Fibroblast of villous mesenchyme (primary cell): ENCODE measurements at regions not wholly inside any gene's neighbourhood (a gene's known extent, or its start where the extent isn't known, plus 50 kb on each side); places are given as distances from the start of the nearest gene placed in this dataset.

Experiments
- DNase-seq: peaks from one replicate; pipeline ENCODE4 v3.0.0-alpha.2; 2010; ENCODE audit warnings: low read depth
- H3K4me3 ChIP-seq: 2 replicates; pipeline ENCODE4 v1.5.1; 2011; ENCODE audit warnings: low read depth, mild to moderate bottlenecking, low read length
- TF ChIP-seq, protein P1 (sequence below): IDR thresholded peaks from 2 replicates; pipeline ENCODE4 v1.5.1; 2012; ENCODE audit warnings: low read depth, mild to moderate bottlenecking, low read length; ENCODE audit not compliant: insufficient read depth

DNA sequence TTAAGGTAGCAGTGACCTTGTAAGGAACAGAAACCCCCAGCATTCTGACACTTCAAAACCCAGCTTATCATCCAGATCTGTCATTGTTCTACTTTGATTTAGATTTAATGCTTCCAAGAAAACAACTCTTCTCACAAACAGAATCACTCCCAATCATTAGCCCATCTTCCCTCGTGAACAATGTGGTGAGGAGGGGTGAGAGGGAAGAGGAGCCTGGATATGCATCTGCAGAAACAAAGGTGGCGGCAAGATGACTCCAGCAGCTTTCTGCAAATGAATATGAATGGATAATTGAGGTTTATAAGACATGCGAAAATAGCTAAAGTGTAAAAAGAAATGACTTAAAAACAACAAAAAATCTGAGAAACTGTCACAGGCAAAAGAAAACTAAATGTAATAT, 859.9 kb upstream of the SLC10A2 start:
- no peak for DNase-seq
- no peak overlapping the region for H3K4me3 ChIP-seq
- TF ChIP-seq, protein P1, sequence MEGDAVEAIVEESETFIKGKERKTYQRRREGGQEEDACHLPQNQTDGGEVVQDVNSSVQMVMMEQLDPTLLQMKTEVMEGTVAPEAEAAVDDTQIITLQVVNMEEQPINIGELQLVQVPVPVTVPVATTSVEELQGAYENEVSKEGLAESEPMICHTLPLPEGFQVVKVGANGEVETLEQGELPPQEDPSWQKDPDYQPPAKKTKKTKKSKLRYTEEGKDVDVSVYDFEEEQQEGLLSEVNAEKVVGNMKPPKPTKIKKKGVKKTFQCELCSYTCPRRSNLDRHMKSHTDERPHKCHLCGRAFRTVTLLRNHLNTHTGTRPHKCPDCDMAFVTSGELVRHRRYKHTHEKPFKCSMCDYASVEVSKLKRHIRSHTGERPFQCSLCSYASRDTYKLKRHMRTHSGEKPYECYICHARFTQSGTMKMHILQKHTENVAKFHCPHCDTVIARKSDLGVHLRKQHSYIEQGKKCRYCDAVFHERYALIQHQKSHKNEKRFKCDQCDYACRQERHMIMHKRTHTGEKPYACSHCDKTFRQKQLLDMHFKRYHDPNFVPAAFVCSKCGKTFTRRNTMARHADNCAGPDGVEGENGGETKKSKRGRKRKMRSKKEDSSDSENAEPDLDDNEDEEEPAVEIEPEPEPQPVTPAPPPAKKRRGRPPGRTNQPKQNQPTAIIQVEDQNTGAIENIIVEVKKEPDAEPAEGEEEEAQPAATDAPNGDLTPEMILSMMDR, result no peak

DNA sequence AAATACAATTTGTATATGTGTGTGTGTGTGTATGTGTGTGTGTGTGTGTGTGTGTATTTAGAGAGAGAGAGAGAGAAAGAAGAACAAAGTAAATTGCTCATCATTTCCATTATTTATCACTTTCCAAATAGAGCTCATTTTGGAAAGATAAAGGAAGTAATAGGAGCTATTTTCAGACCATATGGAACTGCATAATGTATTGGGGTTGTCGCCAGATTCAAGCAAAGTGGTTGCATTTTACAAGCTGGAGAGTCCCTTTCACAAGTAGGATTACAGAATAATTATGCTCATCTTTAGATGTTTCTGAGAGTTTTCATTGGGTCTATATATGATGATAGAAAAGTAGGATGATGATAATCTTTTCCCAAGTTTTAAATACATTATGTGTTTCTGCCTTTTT, 842.7 kb upstream of the SLC10A2 start:
- TF ChIP-seq, protein P1, result no peak
- no peak overlapping the region for H3K4me3 ChIP-seq
- no peak for DNase-seq

DNA sequence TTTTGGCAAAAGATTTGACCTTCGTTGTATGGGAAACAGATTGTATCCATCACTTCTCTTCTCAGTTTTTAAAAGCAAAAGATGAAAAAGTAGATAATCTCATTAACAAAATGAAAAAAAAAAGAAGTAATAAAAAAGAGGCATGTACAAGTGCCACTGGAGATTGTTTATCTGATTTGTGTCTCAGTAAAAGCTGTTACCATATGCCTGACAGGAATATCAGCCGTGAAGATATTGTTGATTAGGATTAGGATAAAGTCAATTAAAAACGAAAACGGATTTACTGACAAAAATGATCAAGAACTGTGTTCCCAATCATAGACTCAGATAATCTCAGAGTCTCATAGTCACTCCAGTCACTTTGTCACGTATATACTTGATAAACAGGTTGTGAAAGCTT, 842.1 kb upstream of the SLC10A2 start:
- no peak overlapping the region for H3K4me3 ChIP-seq
- DNase-seq, result no peak
- TF ChIP-seq, protein P1, result no peak

DNA sequence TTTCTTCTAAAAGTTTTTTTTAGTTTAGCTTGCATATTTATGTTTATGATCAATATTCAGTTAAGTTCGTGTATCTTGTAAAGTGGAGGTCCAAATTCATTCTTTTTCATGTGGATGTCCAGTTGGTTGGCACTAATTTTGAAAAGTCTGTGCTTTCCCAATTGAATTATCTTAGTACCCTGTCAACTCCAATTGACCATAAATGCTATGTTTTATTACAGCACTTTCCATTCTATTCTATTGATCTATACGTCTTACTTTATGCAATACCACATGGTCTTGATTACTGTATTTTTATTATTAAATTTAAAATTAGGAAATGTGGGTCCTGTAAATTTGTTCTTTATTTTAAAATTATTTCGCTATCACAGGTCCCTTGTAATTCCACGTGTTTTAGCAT, 837.6 kb upstream of the SLC10A2 start:
- no peak for DNase-seq
- TF ChIP-seq, protein P1, result no peak
- H3K4me3 ChIP-seq, result no peak overlapping the region

DNA sequence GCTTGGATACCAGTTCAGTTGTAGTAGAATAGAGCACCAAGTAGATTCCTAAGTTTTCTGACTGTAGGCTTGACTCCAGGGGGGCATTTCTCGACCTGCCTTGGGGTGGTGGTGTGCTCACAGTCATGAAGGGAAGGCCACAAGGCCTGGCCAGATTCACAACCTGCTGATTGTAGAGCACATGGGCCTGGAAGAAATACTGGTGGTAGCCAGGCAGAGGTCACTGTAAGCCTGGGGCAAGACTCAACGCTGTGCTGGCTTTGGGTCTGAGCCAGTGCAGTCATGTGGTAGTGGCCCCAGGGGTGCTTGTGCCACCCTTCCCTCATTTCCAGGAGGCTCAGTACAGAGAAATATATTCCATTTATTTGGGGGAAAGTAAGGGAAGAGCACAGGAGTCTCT, 832.3 kb upstream of the SLC10A2 start:
- H3K4me3 ChIP-seq, result no peak overlapping the region
- TF ChIP-seq, protein P1, result no peak
- DNase-seq, result no peak

DNA sequence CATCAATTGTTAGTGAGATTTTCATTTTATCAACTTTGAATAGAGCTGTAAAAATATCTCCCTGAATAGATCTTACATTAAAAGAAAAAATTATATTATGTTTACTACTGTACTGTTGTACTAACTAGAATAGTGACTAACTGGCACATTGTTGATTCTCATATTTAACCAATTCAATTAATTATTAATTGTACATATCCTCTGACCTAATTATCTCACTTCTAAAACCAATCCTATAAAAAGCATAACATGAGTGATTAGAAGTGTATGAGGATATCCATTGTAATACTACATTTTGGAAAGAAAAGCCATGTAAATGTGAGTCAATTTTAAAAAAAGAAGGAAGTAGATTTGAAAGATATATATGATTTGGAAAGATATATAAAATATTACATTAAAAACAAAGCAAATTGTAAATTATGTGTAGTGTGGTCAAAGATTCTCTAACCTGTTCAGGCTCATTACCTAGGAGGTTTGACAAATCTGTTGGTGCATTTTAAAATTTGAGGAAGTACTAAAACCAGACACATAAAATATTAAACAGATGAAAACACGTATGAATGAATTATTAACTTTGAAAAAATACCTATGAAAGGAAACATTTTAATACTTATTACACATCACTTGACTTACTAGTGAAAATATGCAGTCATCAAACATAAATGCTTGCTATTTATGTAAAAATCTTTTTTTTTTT, 829.8 kb upstream of the SLC10A2 start:
- TF ChIP-seq, protein P1, result no peak
- DNase-seq, result no peak
- H3K4me3 ChIP-seq, result no peak overlapping the region

DNA sequence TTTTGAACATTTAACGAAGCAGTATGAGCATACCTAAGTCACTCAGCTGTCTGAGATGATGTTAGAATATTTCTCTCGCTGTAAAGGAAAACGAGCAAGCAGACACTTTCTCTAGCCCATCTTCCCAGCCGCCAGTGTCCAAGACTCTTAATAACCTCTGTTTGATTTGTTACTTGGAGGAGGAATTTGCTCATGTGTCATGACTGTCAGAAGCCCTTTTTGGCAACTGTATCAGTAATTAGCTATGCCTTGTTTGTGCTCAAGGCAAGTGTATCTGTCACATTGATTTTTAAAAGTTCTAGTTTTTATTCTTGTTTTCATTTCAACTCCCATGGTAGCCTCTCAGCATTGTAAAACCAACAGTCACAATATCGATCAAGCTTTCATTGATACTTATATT, 828.4 kb upstream of the SLC10A2 start:
- TF ChIP-seq, protein P1, result no peak
- no peak for DNase-seq
- H3K4me3 ChIP-seq, result no peak overlapping the region
